B cell (primary cell): ENCODE measurements at regions not wholly inside any gene's neighbourhood (a gene's known extent, or its start where the extent isn't known, plus 50 kb on each side); places are given as distances from the start of the nearest gene placed in this dataset.

Experiments used
- ATAC-seq: fragments of 200-7000 bp; cut with Tn5 transposase; one replicate; pipeline ENCODE4 v1.10.0; 2021; ENCODE audit warnings: low read depth, mild to moderate bottlenecking, moderate number of reproducible peaks, moderate library complexity
- CTCF ChIA-PET: fragments of 350-600 bp; sonication (Branson Sonifier 250); formaldehyde crosslinking; loops from one replicate; lab custom pipeline; 2021; ENCODE audit warnings: antibody characterized with exemption, inconsistent platforms; lab: Charles Lee
- POLR2A ChIA-PET: fragments of 350-600 bp; sonication (Branson Sonifier 250); formaldehyde crosslinking; loops from one replicate; lab custom pipeline; 2021; ENCODE audit warnings: antibody characterized with exemption; lab: Charles Lee
- DNase-seq: peaks from one replicate; pipeline ENCODE4 v3.0.0; 2013
- H2AFZ ChIP-seq: 2 replicates; pipeline ENCODE4 v1.6.1; 2012; ENCODE audit warnings: mild to moderate bottlenecking, low read depth, low read length; ENCODE audit not compliant: insufficient read depth, poor library complexity, severe bottlenecking
- H3K27ac ChIP-seq, 2 donors: 1 replicate in 1 of 2; 2 replicates in 1 of 2; pipeline ENCODE4 v1.5.1; 2012 to 2013; ENCODE audit warnings: low read length in 2 of 2, mild to moderate bottlenecking in 2 of 2, moderate library complexity in 1 of 2
- H3K27me3 ChIP-seq, 4 experiments: fragments of 200-600 bp in 1 of 4; sonication (generic) in 1 of 4; replicated peaks in 1 of 4; 1 replicate in 2 of 4; 2 replicates in 2 of 4; pipeline versions ENCODE4 v1.6.1 to v1.7.0; 2013 to 2016; ENCODE audit warnings: low read length in 3 of 4, mild to moderate bottlenecking in 2 of 4, mixed read lengths in 1 of 4, moderate library complexity in 1 of 4; ENCODE audit not compliant: insufficient read depth in 4 of 4, control insufficient read depth in 3 of 4; ENCODE audit errors: control extremely low read depth in 1 of 4
- H3K36me3 ChIP-seq, 2 experiments: replicated peaks in 1 of 2; 1 replicate in 1 of 2; 2 replicates in 1 of 2; pipeline versions ENCODE4 v1.6.1 to v1.7.1; 2013; ENCODE audit warnings: low read length in 1 of 2; ENCODE audit not compliant: insufficient read depth in 2 of 2, control insufficient read depth in 1 of 2; ENCODE audit errors: control extremely low read depth in 1 of 2, extremely low read depth in 1 of 2
- H3K4me1 ChIP-seq, 2 donors: fragments of 200-600 bp in 1 of 2; sonication (generic) in 1 of 2; 1 replicate in 1 of 2; 2 replicates in 1 of 2; pipeline versions ENCODE4 v1.5.1 to v1.6.1; 2013 to 2017; ENCODE audit warnings: low read length in 2 of 2; ENCODE audit not compliant: control insufficient read depth in 2 of 2, insufficient read depth in 2 of 2
- H3K4me2 ChIP-seq: replicated peaks from 2 replicates; pipeline ENCODE3; 2012; ENCODE audit warnings: mild to moderate bottlenecking, low read depth, low read length; ENCODE audit not compliant: poor library complexity, severe bottlenecking
- H3K4me3 ChIP-seq, 5 experiments: fragments of 200-600 bp in 1 of 5; sonication (generic) in 1 of 5; 1 replicate in 3 of 5; 2 replicates in 2 of 5; pipeline versions ENCODE4 v1.5.1 to v1.7.0; 2011 to 2016; ENCODE audit warnings: low read length in 4 of 5, mild to moderate bottlenecking in 4 of 5, low read depth in 2 of 5, control low read depth in 1 of 5, moderate library complexity in 1 of 5; ENCODE audit not compliant: insufficient read depth in 1 of 5; ENCODE audit errors: control extremely low read depth in 1 of 5, extremely low read depth in 1 of 5
- H3K79me2 ChIP-seq: fragments of 200-600 bp; sonication (generic); one replicate; pipeline ENCODE4 v1.6.0; 2016; ENCODE audit warnings: low read length; ENCODE audit not compliant: control insufficient read depth, insufficient read depth
- H3K9ac ChIP-seq: fragments of 200-600 bp; sonication (generic); 2 replicates; pipeline ENCODE4 v1.6.1; 2017; ENCODE audit warnings: mild to moderate bottlenecking, low read length, moderate library complexity
- H3K9me3 ChIP-seq, 3 donors: one replicate each; pipeline versions ENCODE4 v1.6.1 to v1.7.1; 2013; ENCODE audit warnings: low read length in 2 of 3; ENCODE audit not compliant: control insufficient read depth in 2 of 3, insufficient read depth in 1 of 3; ENCODE audit errors: control extremely low read depth in 1 of 3
- H4K20me1 ChIP-seq: 2 replicates; pipeline ENCODE4 v1.6.0; 2012; ENCODE audit warnings: mild to moderate bottlenecking, low read length; ENCODE audit not compliant: insufficient read depth, control insufficient read depth, poor library complexity, severe bottlenecking
- H3K27ac Mint-ChIP-seq: one replicate; pipeline ENCODE4 v1.8.0; 2021; ENCODE audit warnings: mixed read lengths
- H3K27me3 Mint-ChIP-seq: one replicate; pipeline ENCODE4 v1.8.0; 2021; ENCODE audit warnings: mixed read lengths
- H3K4me1 Mint-ChIP-seq: one replicate; pipeline ENCODE4 v1.8.0; 2021; ENCODE audit warnings: mixed read lengths
- H3K4me3 Mint-ChIP-seq: one replicate; pipeline ENCODE4 v1.8.0; 2021; ENCODE audit warnings: mixed read lengths
- H3K9me3 Mint-ChIP-seq: one replicate; pipeline ENCODE4 v1.8.0; 2022; ENCODE audit warnings: mixed read lengths; ENCODE audit not compliant: insufficient read depth
- EZH2 ChIP-seq: IDR thresholded peaks from 2 replicates; pipeline ENCODE4 v1.6.1; 2012; ENCODE audit warnings: borderline replicate concordance, low read depth, mild to moderate bottlenecking, moderate library complexity, low read length; ENCODE audit not compliant: insufficient read depth, poor library complexity, severe bottlenecking
- WGBS: methylation state at CpG from one replicate; pipeline ENCODE4 v1.1.5; 2013; ENCODE audit warnings: missing lambda C conversion rate; ENCODE audit not compliant: insufficient coverage; 5-methylcytosine and 5-hydroxymethylcytosine counted together
- intact Hi-C: fragments of 100-400 bp; cut with micrococcal nuclease; formaldehyde crosslinking; loops from one replicate; pipeline ENCODE4 v1.10.0; 2022
- TF ChIP-seq, protein P1 (sequence below): fragments of 200-600 bp; IDR thresholded peaks from one replicate; pipeline ENCODE4 v1.8.0; 2022; ENCODE audit warnings: antibody characterized with exemption, mild to moderate bottlenecking

DNA sequence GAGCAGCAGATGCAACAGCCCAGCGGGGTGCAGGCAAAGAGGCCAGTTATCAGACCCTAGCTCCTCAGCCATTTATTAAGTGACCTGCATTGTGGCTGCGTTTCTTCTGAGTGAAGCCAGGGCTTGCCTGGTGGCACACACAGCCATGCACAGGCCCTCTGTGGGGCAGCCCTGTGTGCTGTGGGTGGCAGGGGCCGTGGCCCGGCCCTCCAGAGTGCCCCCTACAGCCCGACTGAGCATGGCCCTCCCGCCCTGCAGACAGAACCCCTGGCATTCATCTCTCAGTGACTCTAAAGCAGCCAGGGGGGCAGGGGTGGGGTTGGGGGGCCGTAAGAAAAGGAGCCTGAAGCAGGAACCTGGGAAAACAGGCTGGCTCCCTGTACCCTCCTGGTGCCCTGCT, 226.0 kb upstream of the PWP1 start:
- Histone ChIP-seq H3K9ac (no peak overlapping the region), H3K36me3 (no peaks in the 10 kb centered on the region), H3K4me2 (no peak overlapping the region), H3K79me2 (no peaks in the 10 kb centered on the region), H4K20me1 (no peaks in the 10 kb centered on the region), H3K4me3 (no peak overlapping the region), H3K4me1 (no peaks in the 10 kb centered on the region), H3K27me3 (no peaks in the 10 kb centered on the region), H3K27ac (no peak overlapping the region), H2AFZ (no peak overlapping the region), H3K9me3 (peaks cover 0 to 6% (median 0%) of the 10 kb centered on the region in 3 donors)
- DNase-seq (no peak), ATAC-seq (no peak)
- Mint-ChIP-seq H3K4me3 (no peak overlapping the region), H3K27me3 (no peaks in the 10 kb centered on the region), H3K4me1 (no peaks in the 10 kb centered on the region), H3K9me3 (no peaks in the 10 kb centered on the region), H3K27ac (no peak overlapping the region)
- intact Hi-C loops = no loop called here
- ChIA-PET CTCF (no interaction called here), POLR2A (no interaction called here)
- 89% methylated on average over 6 of the region's 7 CpGs for WGBS
- TF ChIP-seq EZH2 = no peak
- TF ChIP-seq, protein P1, sequence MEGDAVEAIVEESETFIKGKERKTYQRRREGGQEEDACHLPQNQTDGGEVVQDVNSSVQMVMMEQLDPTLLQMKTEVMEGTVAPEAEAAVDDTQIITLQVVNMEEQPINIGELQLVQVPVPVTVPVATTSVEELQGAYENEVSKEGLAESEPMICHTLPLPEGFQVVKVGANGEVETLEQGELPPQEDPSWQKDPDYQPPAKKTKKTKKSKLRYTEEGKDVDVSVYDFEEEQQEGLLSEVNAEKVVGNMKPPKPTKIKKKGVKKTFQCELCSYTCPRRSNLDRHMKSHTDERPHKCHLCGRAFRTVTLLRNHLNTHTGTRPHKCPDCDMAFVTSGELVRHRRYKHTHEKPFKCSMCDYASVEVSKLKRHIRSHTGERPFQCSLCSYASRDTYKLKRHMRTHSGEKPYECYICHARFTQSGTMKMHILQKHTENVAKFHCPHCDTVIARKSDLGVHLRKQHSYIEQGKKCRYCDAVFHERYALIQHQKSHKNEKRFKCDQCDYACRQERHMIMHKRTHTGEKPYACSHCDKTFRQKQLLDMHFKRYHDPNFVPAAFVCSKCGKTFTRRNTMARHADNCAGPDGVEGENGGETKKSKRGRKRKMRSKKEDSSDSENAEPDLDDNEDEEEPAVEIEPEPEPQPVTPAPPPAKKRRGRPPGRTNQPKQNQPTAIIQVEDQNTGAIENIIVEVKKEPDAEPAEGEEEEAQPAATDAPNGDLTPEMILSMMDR = no peak

DNA sequence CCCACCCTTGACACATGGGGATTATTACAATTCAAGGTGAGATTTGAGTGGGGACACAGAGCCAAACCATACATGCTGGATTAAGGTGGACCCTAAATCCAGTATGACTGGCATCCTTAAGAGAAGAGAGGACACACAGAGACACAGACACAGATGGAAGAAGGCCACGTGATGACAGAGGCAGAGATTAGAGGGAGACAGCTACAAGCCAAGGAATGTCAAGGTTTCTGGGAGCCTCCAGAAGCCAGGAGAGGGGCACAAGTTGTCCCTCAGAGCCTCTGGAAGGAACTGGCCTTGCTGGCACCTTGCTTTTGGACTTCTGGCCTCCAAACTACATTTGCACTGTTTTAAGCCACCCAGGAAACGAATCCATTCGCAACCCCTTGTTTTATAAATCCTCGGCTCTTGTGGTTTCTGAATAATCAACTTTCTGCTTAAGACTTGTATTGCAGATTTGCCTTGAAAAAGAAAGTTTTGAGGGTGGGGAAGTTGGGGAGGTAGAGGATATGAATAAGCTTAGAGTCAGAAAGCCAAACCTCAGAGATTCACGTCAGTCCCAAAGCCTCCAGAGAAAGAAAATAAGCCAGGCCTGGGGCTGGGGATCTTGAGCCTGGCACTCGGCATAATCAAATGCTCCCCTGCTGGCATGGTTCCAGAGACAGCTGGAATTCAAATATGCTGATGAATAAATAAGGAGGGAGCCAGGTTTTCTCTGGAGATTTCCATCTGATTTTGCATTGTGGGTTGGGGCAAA, 224.2 kb upstream of the PWP1 start:
- no peaks in the 10 kb centered on the region for H3K79me2 ChIP-seq
- TF ChIP-seq, protein P1 = no peak
- no peak for TF ChIP-seq EZH2
- Mint-ChIP-seq H3K27ac (no peak overlapping the region), H3K4me1 (no peaks in the 10 kb centered on the region), H3K27me3 (no peaks in the 10 kb centered on the region), H3K4me3 (no peak overlapping the region), H3K9me3 (no peaks in the 10 kb centered on the region)
- H3K9me3 ChIP-seq = peaks cover 0 to 6% (median 0%) of the 10 kb centered on the region in 3 donors
- no peak overlapping the region for H2AFZ ChIP-seq
- CTCF ChIA-PET = no interaction called here
- ATAC-seq = no peak
- H3K9ac ChIP-seq = no peak overlapping the region
- H3K4me3 ChIP-seq = no peak overlapping the region
- no peak overlapping the region for H3K4me2 ChIP-seq
- no peaks in the 10 kb centered on the region for H3K4me1 ChIP-seq
- H3K36me3 ChIP-seq = no peaks in the 10 kb centered on the region
- WGBS = 47% methylated on average over 3 of the region's 6 CpGs
- no peak overlapping the region for H3K27ac ChIP-seq
- DNase-seq = no peak
- H4K20me1 ChIP-seq = no peaks in the 10 kb centered on the region
- no peaks in the 10 kb centered on the region for H3K27me3 ChIP-seq
- POLR2A ChIA-PET = no interaction called here
- intact Hi-C loops = no loop called here
